Thoracic aorta (tissue), 2 donors: ENCODE measurements at regions not wholly inside any gene's neighbourhood (a gene's known extent, or its start where the extent isn't known, plus 50 kb on each side); places are given as distances from the start of the nearest gene placed in this dataset.

Source experiments
- ATAC-seq: fragments of 150-250 bp; one replicate; pipeline ENCODE4 v1.8.0; 2017; ENCODE audit warnings: low read depth; ENCODE audit not compliant: insufficient number of reproducible peaks, low FRiP score
- DNase-seq: peaks from one replicate; pipeline ENCODE4 v3.0.0-alpha.2; 2020; ENCODE audit warnings: low spot score
- H3K27ac ChIP-seq, 2 donors: fragments of 200-600 bp; sonication (generic); 1 replicate in 1 of 2; 2 replicates in 1 of 2; pipeline ENCODE4 v1.5.1; 2016; ENCODE audit warnings: mild to moderate bottlenecking in 2 of 2, moderate library complexity in 2 of 2
- H3K27me3 ChIP-seq: fragments of 200-600 bp; sonication (generic); replicated peaks from 2 replicates; pipeline ENCODE4 v1.6.0; 2016; ENCODE audit warnings: mild to moderate bottlenecking; ENCODE audit not compliant: insufficient read depth
- H3K36me3 ChIP-seq: fragments of 200-600 bp; sonication (generic); one replicate; pipeline ENCODE4 v1.5.1; 2016
- H3K4me1 ChIP-seq, 2 donors: fragments of 200-600 bp; sonication (generic); 1 replicate in 1 of 2; 2 replicates in 1 of 2; pipeline versions ENCODE4 v1.5.1 to v1.6.0; 2016; ENCODE audit warnings: low read depth in 2 of 2, mild to moderate bottlenecking in 1 of 2; ENCODE audit not compliant: control insufficient read depth in 1 of 2
- H3K4me3 ChIP-seq: fragments of 200-600 bp; sonication (generic); 2 replicates; pipeline ENCODE4 v1.5.1; 2016; ENCODE audit warnings: mild to moderate bottlenecking
- H3K9me3 ChIP-seq: fragments of 200-600 bp; sonication (generic); 2 replicates; pipeline ENCODE4 v1.5.1; 2016
- CTCF ChIP-seq: fragments of 200-600 bp; sonication (generic); IDR thresholded peaks from one replicate; pipeline ENCODE4 v1.5.1; 2019; ENCODE audit warnings: antibody characterized with exemption

GRCh38 chr13:33891196-33891742 lies 73.3 kb downstream of the RFC3 start:
- ATAC-seq, result no peak
- Histone ChIP-seq H3K4me1 (no peaks in the 10 kb centered on the region), H3K9me3 (no peaks in the 10 kb centered on the region), H3K36me3 (no peaks in the 10 kb centered on the region), H3K27ac (no peak overlapping the region), H3K27me3 (no peaks in the 10 kb centered on the region), H3K4me3 (no peak overlapping the region)
- no peak for DNase-seq
- no peak for TF ChIP-seq CTCF

- DNase-seq (no peak), ATAC-seq (no peak)
- Histone ChIP-seq H3K4me3 (no peak overlapping the region), H3K9me3 (peaks cover 9% of the 10 kb centered on the region), H3K36me3 (no peaks in the 10 kb centered on the region), H3K27me3 (no peaks in the 10 kb centered on the region), H3K4me1 (no peaks in the 10 kb centered on the region), H3K27ac (no peak overlapping the region)
- no peak for TF ChIP-seq CTCF
Observed at GRCh38 chr13:33893559-33893958, 75.6 kb downstream of the RFC3 start.

- Histone ChIP-seq H3K9me3 (no peaks in the 10 kb centered on the region), H3K36me3 (no peaks in the 10 kb centered on the region), H3K27me3 (no peaks in the 10 kb centered on the region), H3K4me1 (no peaks in the 10 kb centered on the region), H3K4me3 (no peak overlapping the region), H3K27ac (no peak overlapping the region)
- no peak for TF ChIP-seq CTCF
- DNase-seq (no peak), ATAC-seq (no peak)
Observed at GRCh38 chr13:33904431-33904830, 86.5 kb downstream of the RFC3 start.

- H3K27me3 ChIP-seq, result no peaks in the 10 kb centered on the region
- TF ChIP-seq CTCF, result no peak
- H3K4me1 ChIP-seq, result no peaks in the 10 kb centered on the region
- ATAC-seq (no peak), DNase-seq (no peak)
- H3K27ac ChIP-seq, result no peak overlapping the region
- H3K4me3 ChIP-seq, result no peak overlapping the region
- no peaks in the 10 kb centered on the region for H3K9me3 ChIP-seq
- H3K36me3 ChIP-seq, result no peaks in the 10 kb centered on the region
Observed at GRCh38 chr13:33908116-33908515, 90.2 kb downstream of the RFC3 start.

GRCh38 chr13:33910255-33910654 lies 92.3 kb downstream of the RFC3 start:
- TF ChIP-seq CTCF, result no peak
- H3K4me1 ChIP-seq, result no peaks in the 10 kb centered on the region
- no peaks in the 10 kb centered on the region for H3K27me3 ChIP-seq
- H3K27ac ChIP-seq, result no peak overlapping the region
- ATAC-seq (no peak), DNase-seq (no peak)
- H3K4me3 ChIP-seq, result no peak overlapping the region
- no peaks in the 10 kb centered on the region for H3K9me3 ChIP-seq
- no peaks in the 10 kb centered on the region for H3K36me3 ChIP-seq
